DND-41 (cell line): ENCODE measurements at regions not wholly inside any gene's neighbourhood (a gene's known extent, or its start where the extent isn't known, plus 50 kb on each side); places are given as distances from the start of the nearest gene placed in this dataset.

Experiments
- ATAC-seq: fragments of 200-7000 bp; cut with Tn5 transposase; 3 replicates; pipeline ENCODE4 v1.9.1; 2021; ENCODE audit warnings: low read depth; ENCODE audit not compliant: insufficient read depth
- DNase-seq: peaks from one replicate; pipeline ENCODE4 v3.0.0-alpha.2; 2020
- H2AFZ ChIP-seq: 2 replicates; pipeline ENCODE4 v1.6.0; 2012; ENCODE audit warnings: low read depth, low read length
- H3K27ac ChIP-seq: 2 replicates; pipeline ENCODE4 v1.5.1; 2012; ENCODE audit warnings: low read length, inconsistent platforms
- H3K27me3 ChIP-seq: fragments of 200-600 bp; sonication (generic); 2 replicates; pipeline ENCODE4 v1.6.0; 2012; ENCODE audit warnings: low read length, mild to moderate bottlenecking, inconsistent platforms; ENCODE audit not compliant: insufficient read depth, poor library complexity
- H3K36me3 ChIP-seq: 2 replicates; pipeline ENCODE4 v1.5.1; 2012; ENCODE audit warnings: low read length, inconsistent platforms; ENCODE audit not compliant: insufficient read depth
- H3K4me1 ChIP-seq: 2 replicates; pipeline ENCODE4 v1.5.1; 2012; ENCODE audit warnings: mild to moderate bottlenecking, low read length; ENCODE audit not compliant: insufficient read depth
- H3K4me2 ChIP-seq: 2 replicates; pipeline ENCODE4 v1.6.0; 2012; ENCODE audit warnings: mild to moderate bottlenecking, moderate library complexity, low read length, inconsistent platforms; ENCODE audit not compliant: insufficient read depth
- H3K4me3 ChIP-seq, 2 experiments: fragments of 200-600 bp in 1 of 2; shearing (Covaris generic) in 1 of 2; 2 replicates each; pipeline ENCODE4 v1.5.1; 2012 to 2016; ENCODE audit warnings: inconsistent platforms in 2 of 2, low read length in 2 of 2, mild to moderate bottlenecking in 2 of 2, low read depth in 1 of 2, moderate library complexity in 1 of 2
- H3K79me2 ChIP-seq: 2 replicates; pipeline ENCODE4 v1.6.0; 2012; ENCODE audit warnings: low read length, inconsistent platforms; ENCODE audit not compliant: insufficient read depth
- H3K9ac ChIP-seq: 2 replicates; pipeline ENCODE4 v1.6.0; 2012; ENCODE audit warnings: low read depth, mild to moderate bottlenecking, inconsistent platforms, low read length, moderate library complexity
- H3K9me3 ChIP-seq: 2 replicates; pipeline ENCODE4 v1.5.1; 2012; ENCODE audit warnings: low read length, moderate library complexity, mild to moderate bottlenecking, inconsistent platforms; ENCODE audit not compliant: insufficient read depth, severe bottlenecking
- H4K20me1 ChIP-seq: 2 replicates; pipeline ENCODE4 v1.6.0; 2012; ENCODE audit warnings: low read length; ENCODE audit not compliant: insufficient read depth
- CTCF ChIP-seq: IDR thresholded peaks from 2 replicates; pipeline ENCODE4 v1.5.1; 2012; ENCODE audit warnings: borderline replicate concordance, low read length, moderate library complexity, mild to moderate bottlenecking; ENCODE audit not compliant: poor library complexity, severe bottlenecking; ENCODE audit errors: extremely low read depth
- EZH2 ChIP-seq: IDR thresholded peaks from 3 replicates; pipeline ENCODE4 v1.6.1; 2012; ENCODE audit warnings: borderline replicate concordance, low read depth, mild to moderate bottlenecking, moderate library complexity, low read length, inconsistent platforms; ENCODE audit not compliant: severe bottlenecking

GRCh38 chr4:35253331-35253730 is 991.0 kb downstream of the ARAP2 start:
- H3K27ac ChIP-seq, result no peak overlapping the region
- no peaks in the 10 kb centered on the region for H3K9me3 ChIP-seq
- no peaks in the 10 kb centered on the region for H4K20me1 ChIP-seq
- H3K27me3 ChIP-seq, result no peaks in the 10 kb centered on the region
- DNase-seq, result no peak
- no peak overlapping the region for H3K9ac ChIP-seq
- H2AFZ ChIP-seq, result no peak overlapping the region
- no peak for ATAC-seq
- H3K4me2 ChIP-seq, result no peak overlapping the region
- no peak overlapping the region for H3K4me3 ChIP-seq
- H3K4me1 ChIP-seq, result no peaks in the 10 kb centered on the region
- TF ChIP-seq EZH2 (no peak), CTCF (no peak)
- H3K36me3 ChIP-seq, result no peaks in the 10 kb centered on the region
- H3K79me2 ChIP-seq, result no peaks in the 10 kb centered on the region

GRCh38 chr4:35286434-35286833 is 957.9 kb downstream of the ARAP2 start:
- Histone ChIP-seq H2AFZ (no peak overlapping the region), H3K79me2 (no peaks in the 10 kb centered on the region), H3K9me3 (no peaks in the 10 kb centered on the region), H3K4me3 (no peak overlapping the region), H3K36me3 (no peaks in the 10 kb centered on the region), H4K20me1 (no peaks in the 10 kb centered on the region), H3K4me1 (no peaks in the 10 kb centered on the region), H3K4me2 (no peak overlapping the region), H3K27ac (no peak overlapping the region), H3K27me3 (no peaks in the 10 kb centered on the region), H3K9ac (no peak overlapping the region)
- TF ChIP-seq CTCF (no peak), EZH2 (no peak)
- DNase-seq (no peak), ATAC-seq (no peak)

GRCh38 chr4:35300996-35301774 is 943.1 kb downstream of the ARAP2 start:
- Histone ChIP-seq H3K79me2 (no peaks in the 10 kb centered on the region), H4K20me1 (no peaks in the 10 kb centered on the region), H3K36me3 (no peaks in the 10 kb centered on the region), H3K27ac (no peak overlapping the region), H3K9me3 (no peaks in the 10 kb centered on the region), H3K4me2 (no peak overlapping the region), H3K9ac (no peak overlapping the region), H3K4me1 (no peaks in the 10 kb centered on the region), H3K4me3 (no peak overlapping the region), H3K27me3 (no peaks in the 10 kb centered on the region), H2AFZ (no peak overlapping the region)
- no peak for DNase-seq
- TF ChIP-seq CTCF, result no peak
- TF ChIP-seq EZH2, result no peak
- no peak for ATAC-seq
